GM19035 (cell line): ENCODE measurements at regions not wholly inside any gene's neighbourhood (a gene's known extent, or its start where the extent isn't known, plus 50 kb on each side); places are given as distances from the start of the nearest gene placed in this dataset.

Experiments used
- ATAC-seq: cut with Tn5 transposase; IDR thresholded peaks from one replicate; pipeline ENCODE4 v1.9.1; 2021; ENCODE audit not compliant: unreplicated experiment

GRCh38 chr4:164467493-164467892 lies 286.4 kb upstream of the SMIM31 start:
- ATAC-seq = no peak

- no peak for ATAC-seq
These were observed 272.4 kb upstream of the SMIM31 start for GRCh38 chr4:164481306-164482091.

- no peak for ATAC-seq
These were observed 271.9 kb upstream of the SMIM31 start for GRCh38 chr4:164482092-164482404.

GRCh38 chr4:164482758-164483157 lies 271.2 kb upstream of the SMIM31 start:
- no peak for ATAC-seq

GRCh38 chr4:164483711-164484110 lies 270.2 kb upstream of the SMIM31 start:
- ATAC-seq = no peak

GRCh38 chr4:164484551-164484950 lies 269.4 kb upstream of the SMIM31 start:
- no peak for ATAC-seq

GRCh38 chr4:164485136-164485535 lies 268.8 kb upstream of the SMIM31 start:
- ATAC-seq = no peak

GRCh38 chr4:164488114-164488513 lies 265.8 kb upstream of the SMIM31 start:
- ATAC-seq = no peak

- ATAC-seq = no peak
These were observed 252.9 kb upstream of the SMIM31 start for GRCh38 chr4:164501074-164501473.

- no peak for ATAC-seq
These were observed 250.1 kb upstream of the SMIM31 start for GRCh38 chr4:164503874-164504273.

- no peak for ATAC-seq
These were observed 245.8 kb upstream of the SMIM31 start for GRCh38 chr4:164508097-164508496.

- no peak for ATAC-seq
These were observed 245.2 kb upstream of the SMIM31 start for GRCh38 chr4:164508771-164509170.

- ATAC-seq = no peak
These were observed 244.0 kb upstream of the SMIM31 start for GRCh38 chr4:164509951-164510350.

GRCh38 chr4:164512124-164512523 lies 241.8 kb upstream of the SMIM31 start:
- no peak for ATAC-seq

GRCh38 chr4:164514765-164515164 lies 239.2 kb upstream of the SMIM31 start:
- ATAC-seq = no peak

GRCh38 chr4:164524789-164525188 lies 229.1 kb upstream of the SMIM31 start:
- no peak for ATAC-seq

GRCh38 chr4:164526933-164527583 lies 226.9 kb upstream of the SMIM31 start:
- no peak for ATAC-seq

- no peak for ATAC-seq
These were observed 224.9 kb upstream of the SMIM31 start for GRCh38 chr4:164529058-164529457.

GRCh38 chr4:164529486-164529885 lies 224.4 kb upstream of the SMIM31 start:
- no peak for ATAC-seq

- ATAC-seq = no peak
These were observed 222.6 kb upstream of the SMIM31 start for GRCh38 chr4:164531336-164531735.

GRCh38 chr4:164536814-164537213 lies 217.1 kb upstream of the SMIM31 start:
- ATAC-seq = no peak

- ATAC-seq = no peak
These were observed 215.8 kb upstream of the SMIM31 start for GRCh38 chr4:164538097-164538496.

- ATAC-seq = no peak
These were observed 212.9 kb upstream of the SMIM31 start for GRCh38 chr4:164540987-164541386.
